OCI-LY1 (cell line): ENCODE measurements at regions not wholly inside any gene's neighbourhood (a gene's known extent, or its start where the extent isn't known, plus 50 kb on each side); places are given as distances from the start of the nearest gene placed in this dataset.

Experiments
- H2AFZ ChIP-seq: fragments of 200-600 bp; sonication (generic), shearing (Covaris generic); 2 replicates; pipeline ENCODE4 v1.6.0; 2014; ENCODE audit warnings: antibody characterized with exemption, mild to moderate bottlenecking, low read length
- H3F3A ChIP-seq: fragments of 200-600 bp; sonication (generic), shearing (Covaris generic); 2 replicates; pipeline ENCODE4 v1.6.0; 2014; ENCODE audit warnings: mild to moderate bottlenecking, antibody characterized with exemption, low read length, moderate library complexity; ENCODE audit not compliant: insufficient read depth
- H3K27ac ChIP-seq: fragments of 200-600 bp; sonication (generic); 2 replicates; pipeline ENCODE4 v1.5.1; 2014; ENCODE audit warnings: low read length, mixed run types, mild to moderate bottlenecking, low read depth; ENCODE audit not compliant: poor library complexity, severe bottlenecking
- H3K27me3 ChIP-seq: fragments of 200-600 bp; sonication (generic); 2 replicates; pipeline ENCODE4 v1.6.0; 2014; ENCODE audit warnings: antibody characterized with exemption, mild to moderate bottlenecking, low read length, moderate library complexity; ENCODE audit not compliant: insufficient read depth
- H3K36me3 ChIP-seq: fragments of 200-600 bp; sonication (generic); 2 replicates; pipeline ENCODE4 v1.6.1; 2014; ENCODE audit warnings: mild to moderate bottlenecking, antibody characterized with exemption, low read length, moderate library complexity, mixed read lengths; ENCODE audit not compliant: insufficient read depth
- H3K4me1 ChIP-seq: fragments of 200-600 bp; sonication (generic); 2 replicates; pipeline ENCODE4 v1.5.1; 2014; ENCODE audit warnings: mild to moderate bottlenecking, low read length, moderate library complexity; ENCODE audit not compliant: insufficient read depth, severe bottlenecking
- H3K4me2 ChIP-seq: fragments of 200-600 bp; sonication (generic), shearing (Covaris generic); 2 replicates; pipeline ENCODE4 v1.6.1; 2014; ENCODE audit warnings: low read length
- H3K4me3 ChIP-seq: fragments of 200-600 bp; sonication (generic); 2 replicates; pipeline ENCODE4 v1.5.1; 2014; ENCODE audit warnings: low read length, low read depth, mild to moderate bottlenecking, mixed read lengths; ENCODE audit not compliant: poor library complexity, severe bottlenecking
- H3K79me2 ChIP-seq: fragments of 200-600 bp; shearing (Covaris generic); 2 replicates; pipeline ENCODE4 v1.6.1; 2016; ENCODE audit warnings: mixed run types, low read length, mixed read lengths; ENCODE audit not compliant: insufficient read depth
- H3K9ac ChIP-seq: fragments of 200-600 bp; sonication (generic), shearing (Covaris generic); 2 replicates; pipeline ENCODE4 v1.6.1; 2014; ENCODE audit warnings: mild to moderate bottlenecking, low read length, mixed read lengths
- H3K9me2 ChIP-seq: fragments of 200-600 bp; sonication (generic), shearing (Covaris generic); 2 replicates; pipeline ENCODE4 v1.6.1; 2014; ENCODE audit warnings: low read depth, mild to moderate bottlenecking, low read length, mixed read lengths
- H3K9me3 ChIP-seq: fragments of 200-600 bp; shearing (Covaris generic); 2 replicates; pipeline ENCODE4 v1.6.1; 2014; ENCODE audit warnings: low read length, mixed read lengths
- H4K20me1 ChIP-seq: fragments of 200-600 bp; sonication (generic), shearing (Covaris generic); 2 replicates; pipeline ENCODE4 v1.6.0; 2016; ENCODE audit warnings: mild to moderate bottlenecking, low read length; ENCODE audit not compliant: insufficient read depth
- CTCF ChIP-seq: fragments of 200-600 bp; sonication (generic), shearing (Covaris generic); IDR thresholded peaks from 2 replicates; pipeline ENCODE4 v1.5.1; 2017; ENCODE audit warnings: mild to moderate bottlenecking, antibody characterized with exemption, low read length, moderate library complexity, mixed read lengths
- EZH2 ChIP-seq: fragments of 200-600 bp; sonication (generic), shearing (Covaris generic); IDR thresholded peaks from 2 replicates; pipeline ENCODE4 v1.8.0; 2017; ENCODE audit warnings: borderline replicate concordance, mixed run types, mild to moderate bottlenecking, antibody characterized with exemption, low read length, moderate library complexity, mixed read lengths

DNA sequence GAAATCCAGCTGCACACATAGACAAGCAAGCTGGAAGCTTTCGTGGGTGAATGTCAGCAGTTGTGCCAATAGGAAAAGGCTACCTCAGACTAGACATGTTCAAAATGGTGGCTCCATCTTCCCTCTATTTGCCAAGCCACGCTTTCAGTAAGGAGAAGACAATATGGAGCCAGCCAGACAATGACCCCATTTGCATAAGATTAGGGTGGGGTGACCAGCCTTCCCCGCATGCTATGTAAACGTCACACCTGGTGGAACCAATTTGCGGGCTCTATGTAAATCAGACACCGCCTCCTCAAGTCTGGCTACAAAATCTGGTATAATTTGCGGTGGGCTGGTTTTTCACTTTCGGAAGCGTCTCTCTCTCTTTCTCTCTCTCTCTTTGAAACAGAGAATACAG is 297.4 kb upstream of the PCDH15 start:
- H3K27ac ChIP-seq = no peak overlapping the region
- H3K4me2 ChIP-seq = no peak overlapping the region
- H3K9ac ChIP-seq = no peak overlapping the region
- no peaks in the 10 kb centered on the region for H3K4me1 ChIP-seq
- H3K9me3 ChIP-seq = no peaks in the 10 kb centered on the region
- no peaks in the 10 kb centered on the region for H3K36me3 ChIP-seq
- no peaks in the 10 kb centered on the region for H4K20me1 ChIP-seq
- no peaks in the 10 kb centered on the region for H3K79me2 ChIP-seq
- TF ChIP-seq CTCF (no peak), EZH2 (no peak)
- H3K4me3 ChIP-seq = no peak overlapping the region
- no peak overlapping the region for H2AFZ ChIP-seq
- H3F3A ChIP-seq = no peaks in the 10 kb centered on the region
- no peaks in the 10 kb centered on the region for H3K9me2 ChIP-seq
- no peaks in the 10 kb centered on the region for H3K27me3 ChIP-seq

DNA sequence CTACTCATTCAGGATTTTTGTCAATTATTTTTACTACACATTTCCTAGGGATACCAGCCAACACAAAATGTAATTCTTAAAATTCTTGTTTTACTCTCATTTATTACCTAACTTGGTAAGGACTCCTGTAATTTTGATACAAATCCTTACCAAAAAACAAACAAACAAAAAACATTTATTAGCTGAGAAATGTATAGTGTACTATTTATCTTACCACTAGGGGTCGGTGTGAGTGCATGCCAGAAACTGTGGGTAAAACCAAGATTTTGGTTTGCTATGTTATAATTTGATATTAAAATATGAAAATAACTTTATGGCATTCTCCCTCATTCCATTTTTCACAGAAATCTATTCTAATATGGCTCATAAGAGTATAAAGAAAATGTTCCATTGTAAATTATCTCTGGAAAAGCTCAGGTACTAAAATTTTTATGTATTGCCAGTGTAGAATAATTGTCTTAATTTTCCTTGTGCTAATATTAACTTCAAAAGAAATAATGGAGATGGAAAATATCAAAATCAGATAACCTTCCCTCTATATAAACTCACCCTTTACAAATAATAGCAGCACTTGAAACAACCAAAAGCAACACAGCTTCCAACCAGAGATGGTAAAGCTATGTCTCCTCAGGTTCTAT is 290.8 kb upstream of the PCDH15 start:
- Histone ChIP-seq H3K27ac (no peak overlapping the region), H3F3A (no peaks in the 10 kb centered on the region), H3K9me3 (no peaks in the 10 kb centered on the region), H3K9ac (no peak overlapping the region), H3K27me3 (no peaks in the 10 kb centered on the region), H3K4me3 (no peak overlapping the region), H3K79me2 (no peaks in the 10 kb centered on the region), H3K4me2 (no peak overlapping the region), H3K4me1 (no peaks in the 10 kb centered on the region), H3K36me3 (no peaks in the 10 kb centered on the region), H3K9me2 (no peaks in the 10 kb centered on the region), H4K20me1 (no peaks in the 10 kb centered on the region), H2AFZ (no peak overlapping the region)
- no peak for TF ChIP-seq EZH2
- TF ChIP-seq CTCF = peak; percentile 68

DNA sequence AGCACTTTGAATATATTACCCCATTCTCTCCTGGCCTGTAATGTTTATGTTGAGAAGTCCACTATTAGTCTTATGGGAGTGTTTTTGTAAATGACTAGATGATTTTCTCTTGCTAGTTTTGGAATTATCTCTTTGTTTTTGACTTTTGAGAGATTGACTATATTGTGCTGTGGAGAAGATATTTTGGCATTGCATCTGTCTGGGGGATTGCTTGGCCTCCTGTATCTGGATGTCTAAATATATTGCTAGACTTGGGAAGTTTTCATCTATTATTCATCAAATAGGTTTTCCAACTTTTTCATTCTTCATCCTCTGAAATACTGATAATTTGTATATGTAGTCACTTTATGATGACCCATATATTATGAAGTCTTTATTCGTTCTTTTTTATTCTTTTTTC is 277.1 kb upstream of the PCDH15 start:
- H3K4me1 ChIP-seq = no peaks in the 10 kb centered on the region
- H3K9ac ChIP-seq = no peak overlapping the region
- TF ChIP-seq EZH2 (no peak), CTCF (no peak)
- no peaks in the 10 kb centered on the region for H3K9me3 ChIP-seq
- no peaks in the 10 kb centered on the region for H3K27me3 ChIP-seq
- no peak overlapping the region for H3K27ac ChIP-seq
- no peak overlapping the region for H2AFZ ChIP-seq
- no peaks in the 10 kb centered on the region for H3K9me2 ChIP-seq
- H4K20me1 ChIP-seq = no peaks in the 10 kb centered on the region
- H3K79me2 ChIP-seq = no peaks in the 10 kb centered on the region
- H3K4me2 ChIP-seq = no peak overlapping the region
- H3K4me3 ChIP-seq = no peak overlapping the region
- no peaks in the 10 kb centered on the region for H3K36me3 ChIP-seq
- no peaks in the 10 kb centered on the region for H3F3A ChIP-seq
